ENCODE measurements at regions not wholly inside any gene's neighbourhood (a gene's known extent, or its start where the extent isn't known, plus 50 kb on each side); places are given as distances from the start of the nearest gene placed in this dataset.

DNA sequence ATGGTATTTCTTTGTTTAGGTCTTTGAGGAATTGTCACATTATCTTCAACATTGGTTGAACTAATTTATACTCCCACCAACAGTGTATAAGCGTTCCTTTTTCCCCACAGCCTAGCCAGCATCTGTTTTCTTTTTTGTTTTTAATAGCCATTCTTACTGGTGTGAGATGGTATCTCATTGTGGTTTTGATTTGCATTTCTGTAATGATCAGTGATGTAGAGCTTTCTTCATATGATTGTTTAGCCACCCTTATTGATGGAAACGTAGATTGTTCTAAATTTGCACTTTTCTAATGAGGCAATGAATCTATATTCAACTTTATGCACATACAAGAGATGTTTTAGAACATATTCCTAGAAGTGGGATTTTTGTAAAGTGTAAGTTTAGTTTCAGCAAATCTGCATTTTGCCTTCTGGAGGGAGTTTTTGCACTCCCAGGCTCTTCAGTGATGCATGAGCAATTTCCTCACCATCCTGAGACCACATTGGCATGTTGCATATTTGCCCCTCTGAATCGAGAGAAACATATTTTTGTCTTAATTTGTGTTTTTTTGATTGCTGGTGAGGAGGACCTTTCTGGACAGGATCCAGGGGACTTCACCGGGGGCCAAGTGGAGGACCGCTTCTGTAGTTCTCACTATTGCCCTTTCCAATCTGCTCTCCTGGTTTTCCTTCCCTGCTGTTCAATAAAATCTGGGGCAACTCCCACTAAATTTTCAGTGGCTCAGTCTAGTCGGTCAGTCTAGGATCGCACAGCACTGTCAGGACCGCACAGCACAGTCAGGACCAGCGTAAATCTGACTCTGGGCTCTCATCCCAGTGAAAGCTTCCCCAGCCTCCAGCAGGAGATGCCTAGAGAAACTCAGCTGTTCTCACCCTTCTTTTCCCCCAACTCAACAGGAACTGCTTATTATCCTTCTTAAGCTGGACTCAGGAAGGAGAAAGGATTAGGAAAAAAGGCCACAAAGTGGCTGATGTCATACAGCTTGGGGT is 157.0 kb downstream of the PTPN20 start:
- TF ChIP-seq POLR2AphosphoS5 (IDR thresholded peaks at IDR 0.05; ENCODE audit: borderline replicate concordance, low read depth, low read length) (no peak), EZH2 (IDR thresholded peaks at IDR 0.05) (no peak), FOXP2 (optimal IDR thresholded peaks at IDR 0.05; ENCODE audit: control extremely low read depth, extremely low read length, insufficient read depth) (no peak)

All from SK-N-MC (cell line).